ENCODE measurements at regions not wholly inside any gene's neighbourhood (a gene's known extent, or its start where the extent isn't known, plus 50 kb on each side); places are given as distances from the start of the nearest gene placed in this dataset.

- no peak for DNase-seq
- Mint-ChIP-seq H3K27ac (ENCODE audit: unreplicated experiment) (no peak overlapping the region), H3K9me3 (ENCODE audit: unreplicated experiment) (no peaks in the 10 kb centered on the region), H3K4me3 (ENCODE audit: unreplicated experiment) (no peak overlapping the region), H3K4me1 (ENCODE audit: low read depth, unreplicated experiment) (no peaks in the 10 kb centered on the region), H3K27me3 (ENCODE audit: insufficient read depth, unreplicated experiment) (no peaks in the 10 kb centered on the region), H3K36me3 (ENCODE audit: insufficient read depth, unreplicated experiment) (no peaks in the 10 kb centered on the region)
- Histone ChIP-seq H3K36me3 (ENCODE audit: control insufficient read depth, insufficient read depth, low read length) (no peaks in the 10 kb centered on the region), H3K4me1 (no peaks in the 10 kb centered on the region), H3K27me3 (replicated peaks; ENCODE audit: control insufficient read depth, insufficient read depth, low read length) (no peaks in the 10 kb centered on the region), H3K4me3 (ENCODE audit: low read depth, low read length) (no peak overlapping the region), H3K9me3 (no peaks in the 10 kb centered on the region)
- CTCF ChIA-PET = no interaction called here
- intact Hi-C loops (cut with micrococcal nuclease; ENCODE audit: unreplicated experiment) = no loop called here
- POLR2A ChIA-PET = no interaction called here
- no TSS peak for BruUV-seq (replicated peaks)
- no peak for TF ChIP-seq CTCF (IDR thresholded peaks at IDR 0.05; ENCODE audit: insufficient read depth in 1 of 2, low read depth in 1 of 2, low read length in 1 of 2, severe bottlenecking in 1 of 2, unreplicated experiment in 1 of 2)
Measured at GRCh38 chr4:35649011-35649410, 595.3 kb downstream of the ARAP2 start.

GRCh38 chr4:35649778-35650177 is 594.5 kb downstream of the ARAP2 start:
- Mint-ChIP-seq H3K27ac (ENCODE audit: unreplicated experiment) (no peak overlapping the region), H3K27me3 (ENCODE audit: insufficient read depth, unreplicated experiment) (no peaks in the 10 kb centered on the region), H3K9me3 (ENCODE audit: unreplicated experiment) (no peaks in the 10 kb centered on the region), H3K36me3 (ENCODE audit: insufficient read depth, unreplicated experiment) (no peaks in the 10 kb centered on the region), H3K4me1 (ENCODE audit: low read depth, unreplicated experiment) (no peaks in the 10 kb centered on the region), H3K4me3 (ENCODE audit: unreplicated experiment) (no peak overlapping the region)
- CTCF ChIA-PET = no interaction called here
- TF ChIP-seq CTCF (IDR thresholded peaks at IDR 0.05; ENCODE audit: insufficient read depth in 1 of 2, low read depth in 1 of 2, low read length in 1 of 2, severe bottlenecking in 1 of 2, unreplicated experiment in 1 of 2) = no peak
- intact Hi-C loops (cut with micrococcal nuclease; ENCODE audit: unreplicated experiment) = no loop called here
- H3K4me1 ChIP-seq = no peaks in the 10 kb centered on the region
- no peak overlapping the region for H3K4me3 ChIP-seq (ENCODE audit: low read depth, low read length)
- no peaks in the 10 kb centered on the region for H3K27me3 ChIP-seq (replicated peaks; ENCODE audit: control insufficient read depth, insufficient read depth, low read length)
- BruUV-seq (replicated peaks) = no TSS peak
- POLR2A ChIA-PET = no interaction called here
- DNase-seq = no peak
- H3K36me3 ChIP-seq (ENCODE audit: control insufficient read depth, insufficient read depth, low read length) = no peaks in the 10 kb centered on the region
- no peaks in the 10 kb centered on the region for H3K9me3 ChIP-seq

- Mint-ChIP-seq H3K4me3 (ENCODE audit: unreplicated experiment) (no peak overlapping the region), H3K36me3 (ENCODE audit: insufficient read depth, unreplicated experiment) (no peaks in the 10 kb centered on the region), H3K27ac (ENCODE audit: unreplicated experiment) (no peak overlapping the region), H3K4me1 (ENCODE audit: low read depth, unreplicated experiment) (no peaks in the 10 kb centered on the region), H3K9me3 (ENCODE audit: unreplicated experiment) (no peaks in the 10 kb centered on the region), H3K27me3 (ENCODE audit: insufficient read depth, unreplicated experiment) (no peaks in the 10 kb centered on the region)
- no TSS peak for BruUV-seq (replicated peaks)
- TF ChIP-seq CTCF (IDR thresholded peaks at IDR 0.05; ENCODE audit: insufficient read depth in 1 of 2, low read depth in 1 of 2, low read length in 1 of 2, severe bottlenecking in 1 of 2, unreplicated experiment in 1 of 2) = no peak
- no peak for DNase-seq
- ChIA-PET CTCF (no interaction called here), POLR2A (no interaction called here)
- Histone ChIP-seq H3K4me3 (ENCODE audit: low read depth, low read length) (no peak overlapping the region), H3K4me1 (no peaks in the 10 kb centered on the region), H3K36me3 (ENCODE audit: control insufficient read depth, insufficient read depth, low read length) (no peaks in the 10 kb centered on the region), H3K27me3 (replicated peaks; ENCODE audit: control insufficient read depth, insufficient read depth, low read length) (no peaks in the 10 kb centered on the region), H3K9me3 (no peaks in the 10 kb centered on the region)
- intact Hi-C loops (cut with micrococcal nuclease; ENCODE audit: unreplicated experiment) = no loop called here
Measured at GRCh38 chr4:35652197-35652596, 592.1 kb downstream of the ARAP2 start.

Data from Caco-2 (cell line).